ENCODE measurements at regions not wholly inside any gene's neighbourhood (a gene's known extent, or its start where the extent isn't known, plus 50 kb on each side); places are given as distances from the start of the nearest gene placed in this dataset.

GRCh38 chr16:52034830-52035229 is 512.1 kb downstream of the TOX3 start:
- Histone ChIP-seq H3K4me3 (ENCODE audit: low read length) (no peak overlapping the region), H3K36me3 (ENCODE audit: insufficient read depth, low read length) (no peaks in the 10 kb centered on the region), H3K9me3 (ENCODE audit: low read length) (no peaks in the 10 kb centered on the region), H3K4me1 (ENCODE audit: insufficient read depth, low read length) (no peaks in the 10 kb centered on the region), H3K27me3 (ENCODE audit: insufficient read depth, low read length) (peaks cover 3% of the 10 kb centered on the region), H2AFZ (ENCODE audit: low read depth, low read length) (no peak overlapping the region)

GRCh38 chr16:52033992-52034391 is 513.0 kb downstream of the TOX3 start:
- Histone ChIP-seq H3K9me3 (ENCODE audit: low read length) (no peaks in the 10 kb centered on the region), H3K36me3 (ENCODE audit: insufficient read depth, low read length) (no peaks in the 10 kb centered on the region), H3K4me3 (ENCODE audit: low read length) (no peak overlapping the region), H2AFZ (ENCODE audit: low read depth, low read length) (no peak overlapping the region), H3K4me1 (ENCODE audit: insufficient read depth, low read length) (no peaks in the 10 kb centered on the region), H3K27me3 (ENCODE audit: insufficient read depth, low read length) (peaks cover 3% of the 10 kb centered on the region)

- H3K9me3 ChIP-seq (ENCODE audit: low read length): no peaks in the 10 kb centered on the region
- no peaks in the 10 kb centered on the region for H3K4me1 ChIP-seq (ENCODE audit: insufficient read depth, low read length)
- no peaks in the 10 kb centered on the region for H3K27me3 ChIP-seq (ENCODE audit: insufficient read depth, low read length)
- H3K36me3 ChIP-seq (ENCODE audit: insufficient read depth, low read length): no peaks in the 10 kb centered on the region
- no peak overlapping the region for H2AFZ ChIP-seq (ENCODE audit: low read depth, low read length)
- H3K4me3 ChIP-seq (ENCODE audit: low read length): no peak overlapping the region
These were observed 524.0 kb downstream of the TOX3 start for GRCh38 chr16:52022980-52023379.

DNA sequence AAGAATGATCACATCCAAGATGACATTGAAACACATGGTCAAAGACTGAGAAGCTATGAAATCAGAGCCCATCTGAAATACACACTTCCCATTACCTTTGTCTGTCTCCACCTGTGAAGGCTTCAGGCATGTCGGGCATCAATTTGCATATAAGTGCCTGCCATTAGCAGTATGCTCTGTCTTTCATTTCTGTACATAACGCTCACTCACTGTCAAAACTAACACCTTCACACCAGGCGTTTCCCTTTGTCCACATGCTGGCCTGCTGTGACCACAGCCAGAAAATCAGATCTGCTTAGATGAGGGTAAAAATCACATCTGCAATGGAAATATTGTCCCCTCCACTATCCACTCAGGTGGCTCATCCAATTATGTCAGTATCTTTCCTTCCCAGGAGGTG is 524.8 kb downstream of the TOX3 start:
- Histone ChIP-seq H3K9me3 (ENCODE audit: low read length) (no peaks in the 10 kb centered on the region), H2AFZ (ENCODE audit: low read depth, low read length) (no peak overlapping the region), H3K36me3 (ENCODE audit: insufficient read depth, low read length) (no peaks in the 10 kb centered on the region), H3K4me1 (ENCODE audit: insufficient read depth, low read length) (no peaks in the 10 kb centered on the region), H3K4me3 (ENCODE audit: low read length) (no peak overlapping the region), H3K27me3 (ENCODE audit: insufficient read depth, low read length) (no peaks in the 10 kb centered on the region)

DNA sequence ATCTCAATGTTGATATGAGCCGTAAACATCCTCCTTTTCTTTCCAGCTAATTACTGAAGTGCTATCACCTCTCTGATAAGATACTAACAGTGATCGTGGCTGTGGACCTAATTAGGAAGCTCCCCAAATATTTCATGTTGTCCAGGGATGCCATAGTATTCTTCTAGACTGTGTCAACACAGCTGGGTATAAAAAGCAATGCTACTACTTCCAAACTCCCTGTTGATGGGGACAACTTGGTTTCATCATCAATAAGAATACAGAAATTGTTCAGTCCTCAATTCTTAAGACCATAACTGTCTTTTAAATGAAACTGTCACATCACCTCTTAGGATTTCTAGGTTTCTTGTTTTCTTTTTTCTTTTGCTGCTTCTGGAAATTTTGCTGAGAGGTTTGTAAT is 530.6 kb downstream of the TOX3 start:
- Histone ChIP-seq H3K4me3 (ENCODE audit: low read length) (no peak overlapping the region), H3K36me3 (ENCODE audit: insufficient read depth, low read length) (no peaks in the 10 kb centered on the region), H3K27me3 (ENCODE audit: insufficient read depth, low read length) (no peaks in the 10 kb centered on the region), H3K9me3 (ENCODE audit: low read length) (peaks cover 3% of the 10 kb centered on the region), H2AFZ (ENCODE audit: low read depth, low read length) (no peak overlapping the region), H3K4me1 (ENCODE audit: insufficient read depth, low read length) (no peaks in the 10 kb centered on the region)

GRCh38 chr16:52005551-52005950 is 541.4 kb downstream of the TOX3 start:
- Histone ChIP-seq H3K4me3 (ENCODE audit: low read length) (no peak overlapping the region), H2AFZ (ENCODE audit: low read depth, low read length) (no peak overlapping the region), H3K36me3 (ENCODE audit: insufficient read depth, low read length) (no peaks in the 10 kb centered on the region)

GRCh38 chr16:52004343-52004742 is 542.6 kb downstream of the TOX3 start:
- no peaks in the 10 kb centered on the region for H3K9me3 ChIP-seq (ENCODE audit: low read length)
- no peaks in the 10 kb centered on the region for H3K27me3 ChIP-seq (ENCODE audit: insufficient read depth, low read length)
- no peak overlapping the region for H2AFZ ChIP-seq (ENCODE audit: low read depth, low read length)
- no peaks in the 10 kb centered on the region for H3K36me3 ChIP-seq (ENCODE audit: insufficient read depth, low read length)
- H3K4me3 ChIP-seq (ENCODE audit: low read length): no peak overlapping the region
- H3K4me1 ChIP-seq (ENCODE audit: insufficient read depth, low read length): no peaks in the 10 kb centered on the region

More at GRCh38 chr16:52005551-52005950, 541.4 kb downstream of the TOX3 start:
- no peaks in the 10 kb centered on the region for H3K9me3 ChIP-seq (ENCODE audit: low read length)
- H3K4me1 ChIP-seq (ENCODE audit: insufficient read depth, low read length): no peaks in the 10 kb centered on the region
- no peaks in the 10 kb centered on the region for H3K27me3 ChIP-seq (ENCODE audit: insufficient read depth, low read length)

- peaks cover 1% of the 10 kb centered on the region for H3K9me3 ChIP-seq (ENCODE audit: low read length)
- H3K4me3 ChIP-seq (ENCODE audit: low read length): no peak overlapping the region
- no peak overlapping the region for H2AFZ ChIP-seq (ENCODE audit: low read depth, low read length)
- H3K36me3 ChIP-seq (ENCODE audit: insufficient read depth, low read length): no peaks in the 10 kb centered on the region
- H3K27me3 ChIP-seq (ENCODE audit: insufficient read depth, low read length): no peaks in the 10 kb centered on the region
- no peaks in the 10 kb centered on the region for H3K4me1 ChIP-seq (ENCODE audit: insufficient read depth, low read length)
These were observed 544.9 kb downstream of the TOX3 start for GRCh38 chr16:52002026-52002425.

DNA sequence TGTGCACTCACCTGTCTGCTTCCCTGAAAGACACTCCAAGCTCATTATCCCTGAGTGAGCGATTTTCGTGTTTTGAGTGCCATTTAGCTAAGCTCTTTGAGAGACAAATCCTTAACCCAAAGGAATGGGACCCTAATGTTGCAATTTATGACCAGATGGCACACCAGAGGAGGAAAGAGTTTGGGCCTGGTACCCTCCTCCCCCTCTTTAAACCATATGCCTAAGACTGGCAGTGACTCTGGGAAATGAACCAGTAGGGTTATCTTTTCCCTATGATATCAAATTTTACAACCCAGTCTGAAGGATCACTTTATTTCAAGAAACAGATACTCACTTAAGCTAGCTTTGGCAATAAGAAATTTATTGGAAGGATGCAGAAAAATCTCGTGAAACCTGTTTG is 550.4 kb downstream of the TOX3 start:
- Histone ChIP-seq H3K4me3 (ENCODE audit: low read length) (no peak overlapping the region), H3K27me3 (ENCODE audit: insufficient read depth, low read length) (peaks cover 2% of the 10 kb centered on the region), H2AFZ (ENCODE audit: low read depth, low read length) (no peak overlapping the region), H3K9me3 (ENCODE audit: low read length) (peaks cover 1% of the 10 kb centered on the region), H3K36me3 (ENCODE audit: insufficient read depth, low read length) (no peaks in the 10 kb centered on the region), H3K4me1 (ENCODE audit: insufficient read depth, low read length) (no peaks in the 10 kb centered on the region)

- no peaks in the 10 kb centered on the region for H3K36me3 ChIP-seq (ENCODE audit: insufficient read depth, low read length)
- H3K27me3 ChIP-seq (ENCODE audit: insufficient read depth, low read length): peaks cover 2% of the 10 kb centered on the region
- H3K4me1 ChIP-seq (ENCODE audit: insufficient read depth, low read length): no peaks in the 10 kb centered on the region
- H3K4me3 ChIP-seq (ENCODE audit: low read length): no peak overlapping the region
- H3K9me3 ChIP-seq (ENCODE audit: low read length): peaks cover 1% of the 10 kb centered on the region
- no peak overlapping the region for H2AFZ ChIP-seq (ENCODE audit: low read depth, low read length)
These were observed 552.3 kb downstream of the TOX3 start for GRCh38 chr16:51994597-51994996.

DNA sequence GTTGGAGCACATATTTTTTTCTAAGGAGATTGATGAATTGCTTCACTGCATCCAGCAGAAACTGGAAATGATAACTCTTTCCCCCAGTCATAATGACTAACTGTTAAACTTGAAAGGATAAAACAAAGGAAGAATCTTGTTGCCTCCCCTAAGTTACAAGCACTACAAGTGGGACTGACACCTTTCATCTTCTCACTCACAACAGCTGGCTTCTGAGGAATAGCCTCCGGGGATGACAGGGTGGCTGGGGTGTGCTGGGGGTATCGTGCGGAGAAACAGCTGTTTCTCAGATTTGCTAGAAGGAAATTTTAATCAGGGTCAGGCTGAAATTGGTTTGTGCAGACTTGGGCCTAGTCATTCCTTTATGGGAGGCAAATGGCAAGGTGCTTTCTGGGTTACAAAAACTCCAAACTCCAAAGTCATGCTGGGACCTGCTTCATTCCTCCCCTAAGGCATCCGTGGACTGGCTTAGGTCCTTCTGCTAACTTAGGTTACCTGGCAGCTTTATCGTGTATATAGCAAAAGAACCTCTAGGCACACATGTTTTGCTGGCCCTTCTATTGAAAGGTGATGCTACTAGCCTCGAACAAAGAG is 557.2 kb downstream of the TOX3 start:
- Histone ChIP-seq H3K4me3 (ENCODE audit: low read length) (no peak overlapping the region), H3K36me3 (ENCODE audit: insufficient read depth, low read length) (no peaks in the 10 kb centered on the region), H3K4me1 (ENCODE audit: insufficient read depth, low read length) (no peaks in the 10 kb centered on the region), H2AFZ (ENCODE audit: low read depth, low read length) (no peak overlapping the region), H3K27me3 (ENCODE audit: insufficient read depth, low read length) (peaks cover 2% of the 10 kb centered on the region), H3K9me3 (ENCODE audit: low read length) (no peaks in the 10 kb centered on the region)

DNA sequence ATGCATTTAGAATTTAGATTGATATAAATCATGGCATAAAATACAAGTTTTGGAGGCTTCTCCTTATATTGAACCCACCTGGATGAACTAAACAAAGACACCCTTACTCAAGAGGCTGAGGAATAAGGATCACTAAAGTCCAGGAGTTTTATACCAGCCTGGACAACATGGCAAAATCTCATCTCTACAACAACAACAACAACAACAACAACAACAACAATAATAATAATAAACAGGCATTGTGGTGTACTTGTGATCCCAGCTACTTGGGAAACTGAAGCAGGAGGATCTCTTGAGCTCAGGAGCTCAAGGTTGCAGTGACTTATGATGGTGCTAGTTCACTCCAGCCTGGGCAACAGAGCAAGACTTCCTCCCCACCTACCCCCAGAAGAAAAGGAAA is 558.0 kb downstream of the TOX3 start:
- Histone ChIP-seq H3K9me3 (ENCODE audit: low read length) (no peaks in the 10 kb centered on the region), H3K4me1 (ENCODE audit: insufficient read depth, low read length) (no peaks in the 10 kb centered on the region)

GRCh38 chr16:51987519-51987918 is 559.4 kb downstream of the TOX3 start:
- Histone ChIP-seq H3K9me3 (ENCODE audit: low read length) (no peaks in the 10 kb centered on the region), H3K4me1 (ENCODE audit: insufficient read depth, low read length) (no peaks in the 10 kb centered on the region), H3K27me3 (ENCODE audit: insufficient read depth, low read length) (peaks cover 3% of the 10 kb centered on the region), H3K4me3 (ENCODE audit: low read length) (no peak overlapping the region), H3K36me3 (ENCODE audit: insufficient read depth, low read length) (no peaks in the 10 kb centered on the region), H2AFZ (ENCODE audit: low read depth, low read length) (no peak overlapping the region)

More for the DNA sequence above, 558.0 kb downstream of the TOX3 start:
- H3K27me3 ChIP-seq (ENCODE audit: insufficient read depth, low read length): peaks cover 5% of the 10 kb centered on the region
- no peak overlapping the region for H3K4me3 ChIP-seq (ENCODE audit: low read length)
- H2AFZ ChIP-seq (ENCODE audit: low read depth, low read length): no peak overlapping the region
- H3K36me3 ChIP-seq (ENCODE audit: insufficient read depth, low read length): no peaks in the 10 kb centered on the region

DNA sequence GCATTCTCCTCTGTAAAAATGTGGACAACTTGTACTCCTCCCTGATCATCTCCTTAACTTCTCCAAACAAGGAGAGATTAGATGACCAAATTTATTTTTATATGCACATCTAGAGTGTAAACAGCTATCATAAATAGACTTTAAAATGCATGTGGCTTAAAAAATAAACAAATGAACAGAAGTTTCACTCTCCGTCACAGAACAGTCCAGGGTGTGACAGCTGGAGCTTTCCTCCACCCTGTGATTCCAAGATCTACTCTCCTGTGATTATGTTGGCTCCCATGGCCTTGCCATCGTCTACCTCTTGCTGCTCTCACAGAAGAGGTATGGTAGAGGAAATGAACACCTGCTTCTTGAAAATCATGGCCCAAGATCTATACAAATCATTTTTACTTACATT is 560.2 kb downstream of the TOX3 start:
- Histone ChIP-seq H2AFZ (ENCODE audit: low read depth, low read length) (no peak overlapping the region), H3K9me3 (ENCODE audit: low read length) (no peaks in the 10 kb centered on the region), H3K27me3 (ENCODE audit: insufficient read depth, low read length) (peaks cover 3% of the 10 kb centered on the region)

More for the DNA sequence above, 560.2 kb downstream of the TOX3 start:
- Histone ChIP-seq H3K36me3 (ENCODE audit: insufficient read depth, low read length) (no peaks in the 10 kb centered on the region), H3K4me3 (ENCODE audit: low read length) (no peak overlapping the region), H3K4me1 (ENCODE audit: insufficient read depth, low read length) (no peaks in the 10 kb centered on the region)

All from neuron (in vitro differentiated cells).